Thyroid gland (tissue), 4 donors: ENCODE measurements at regions not wholly inside any gene's neighbourhood (a gene's known extent, or its start where the extent isn't known, plus 50 kb on each side); places are given as distances from the start of the nearest gene placed in this dataset.

Experiments used
- DNase-seq, 2 donors: peaks; one replicate each; pipeline ENCODE4 v3.0.0-alpha.2; 2019
- H3K27ac ChIP-seq, 3 donors: fragments of 200-600 bp; sonication (generic); 1 replicate in 2 of 3; 2 replicates in 1 of 3; pipeline ENCODE4 v1.5.1; 2016 to 2019; ENCODE audit warnings: mild to moderate bottlenecking in 1 of 3, moderate library complexity in 1 of 3
- H3K27me3 ChIP-seq: fragments of 200-600 bp; sonication (generic); one replicate; pipeline ENCODE4 v1.5.1; 2019
- H3K36me3 ChIP-seq, 2 donors: fragments of 200-600 bp; sonication (generic); one replicate each; pipeline ENCODE4 v1.5.1; 2016 to 2019
- H3K4me1 ChIP-seq, 2 donors: fragments of 200-600 bp; sonication (generic); one replicate each; pipeline ENCODE4 v1.5.1; 2017 to 2019
- H3K4me3 ChIP-seq, 3 donors: fragments of 200-600 bp; sonication (generic); replicated peaks in 1 of 3; 1 replicate in 2 of 3; 2 replicates in 1 of 3; pipeline ENCODE4 v1.5.1; 2016; ENCODE audit warnings: mild to moderate bottlenecking in 1 of 3
- H3K9me3 ChIP-seq: fragments of 200-600 bp; sonication (generic); one replicate; pipeline ENCODE4 v1.5.1; 2017
- POLR2A ChIP-seq, 2 donors: fragments of 450-650 bp; IDR thresholded peaks; one replicate each; pipeline ENCODE4 v1.6.1; 2017; ENCODE audit warnings: antibody characterized with exemption in 2 of 2, mild to moderate bottlenecking in 2 of 2, moderate library complexity in 1 of 2
- WGBS, 2 donors: methylation state at CpG; one replicate each; pipeline ENCODE4 v1.1.5; 2017; 5-methylcytosine and 5-hydroxymethylcytosine counted together
- intact Hi-C: fragments of 100-400 bp; cut with DNase I; formaldehyde crosslinking; loops from one replicate; pipeline ENCODE4 v1.15.1; 2023
- TF ChIP-seq, protein P1 (sequence below), 6 experiments: fragments of 200-600 bp in 3 of 6; fragments of 450-650 bp in 3 of 6; sonication (generic) in 3 of 6; IDR thresholded peaks; one replicate each; pipeline ENCODE4 v1.5.1; 2016 to 2019; ENCODE audit warnings: antibody characterized with exemption in 6 of 6, mild to moderate bottlenecking in 2 of 6, inconsistent platforms in 1 of 6, moderate library complexity in 1 of 6

DNA sequence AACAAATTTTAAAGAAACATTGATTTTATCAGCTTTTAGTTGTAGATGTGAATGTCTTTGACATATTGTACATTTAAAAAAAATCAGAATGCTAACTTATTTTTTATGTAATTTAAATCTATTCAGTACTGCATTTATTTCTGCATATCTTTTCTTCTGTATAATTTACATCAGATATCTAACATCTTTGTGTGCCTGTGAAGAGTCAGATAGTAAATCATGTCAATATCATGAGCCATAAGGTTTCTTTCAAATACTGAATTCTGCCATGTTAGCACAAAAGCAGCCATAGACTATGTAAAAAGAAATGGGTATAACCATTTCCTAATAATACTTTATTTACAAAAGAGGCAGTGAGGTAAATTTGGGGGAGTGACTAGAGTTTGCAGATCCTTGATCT, 1829.2 kb downstream of the NCAM2 start:
- Histone ChIP-seq H3K4me1 (no peaks in the 10 kb centered on the region), H3K36me3 (no peaks in the 10 kb centered on the region), H3K27ac (no peak overlapping the region), H3K27me3 (no peaks in the 10 kb centered on the region), H3K4me3 (no peak overlapping the region), H3K9me3 (no peaks in the 10 kb centered on the region)
- intact Hi-C loops = no loop called here
- no peak for DNase-seq
- no peak for TF ChIP-seq POLR2A (IDR thresholded peaks at IDR 0.05)
- TF ChIP-seq, protein P1, sequence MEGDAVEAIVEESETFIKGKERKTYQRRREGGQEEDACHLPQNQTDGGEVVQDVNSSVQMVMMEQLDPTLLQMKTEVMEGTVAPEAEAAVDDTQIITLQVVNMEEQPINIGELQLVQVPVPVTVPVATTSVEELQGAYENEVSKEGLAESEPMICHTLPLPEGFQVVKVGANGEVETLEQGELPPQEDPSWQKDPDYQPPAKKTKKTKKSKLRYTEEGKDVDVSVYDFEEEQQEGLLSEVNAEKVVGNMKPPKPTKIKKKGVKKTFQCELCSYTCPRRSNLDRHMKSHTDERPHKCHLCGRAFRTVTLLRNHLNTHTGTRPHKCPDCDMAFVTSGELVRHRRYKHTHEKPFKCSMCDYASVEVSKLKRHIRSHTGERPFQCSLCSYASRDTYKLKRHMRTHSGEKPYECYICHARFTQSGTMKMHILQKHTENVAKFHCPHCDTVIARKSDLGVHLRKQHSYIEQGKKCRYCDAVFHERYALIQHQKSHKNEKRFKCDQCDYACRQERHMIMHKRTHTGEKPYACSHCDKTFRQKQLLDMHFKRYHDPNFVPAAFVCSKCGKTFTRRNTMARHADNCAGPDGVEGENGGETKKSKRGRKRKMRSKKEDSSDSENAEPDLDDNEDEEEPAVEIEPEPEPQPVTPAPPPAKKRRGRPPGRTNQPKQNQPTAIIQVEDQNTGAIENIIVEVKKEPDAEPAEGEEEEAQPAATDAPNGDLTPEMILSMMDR (IDR thresholded peaks at IDR 0.05) = no peak

DNA sequence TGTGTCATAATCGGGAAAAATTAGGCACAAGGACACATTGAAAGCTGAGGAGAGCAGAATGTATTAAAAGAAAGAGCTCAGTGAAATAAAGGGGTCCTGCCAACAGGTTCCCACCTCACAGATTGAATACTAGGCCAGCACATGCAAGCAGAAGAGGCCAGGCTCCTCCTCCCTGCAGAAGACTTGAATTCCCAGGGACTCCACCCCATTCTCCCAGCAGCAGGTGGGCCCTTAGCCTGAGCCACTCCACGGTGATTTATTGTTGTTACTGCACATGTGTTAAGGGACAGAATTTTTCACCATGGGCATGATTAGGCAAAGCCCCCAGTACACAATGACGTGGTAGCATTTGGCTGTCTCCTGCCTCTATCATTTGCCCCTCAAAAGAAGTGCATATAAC, 1844.7 kb downstream of the NCAM2 start:
- Histone ChIP-seq H3K36me3 (no peaks in the 10 kb centered on the region), H3K4me1 (no peaks in the 10 kb centered on the region), H3K4me3 (no peak overlapping the region), H3K9me3 (no peaks in the 10 kb centered on the region), H3K27me3 (no peaks in the 10 kb centered on the region), H3K27ac (no peak overlapping the region)
- TF ChIP-seq, protein P1 (IDR thresholded peaks at IDR 0.05) = no peak
- no peak for TF ChIP-seq POLR2A (IDR thresholded peaks at IDR 0.05)
- DNase-seq = no peak
- intact Hi-C loops = no loop called here
- 65 to 69% methylated on average over 3 of the region's 3 CpGs for WGBS, 2 donors

DNA sequence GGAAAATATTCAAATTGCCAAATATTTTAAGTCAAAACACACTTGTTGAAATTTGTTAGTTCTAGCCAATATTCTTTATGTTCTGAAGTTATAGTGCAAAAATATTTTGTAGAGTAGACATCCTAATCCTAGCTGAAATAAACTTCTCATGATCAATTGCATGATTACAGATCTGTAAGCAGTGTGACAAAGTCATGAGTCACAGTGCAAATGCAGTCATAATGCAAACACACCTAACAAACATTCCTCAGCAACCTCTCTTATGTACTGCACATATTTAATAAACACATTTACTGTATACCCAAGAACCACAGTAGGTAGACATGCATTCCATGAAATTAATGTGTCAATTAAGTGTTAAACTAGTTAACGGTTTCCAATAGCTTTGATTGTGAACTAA, 1857.4 kb downstream of the NCAM2 start:
- intact Hi-C loops = no loop called here
- H3K4me1 ChIP-seq = no peaks in the 10 kb centered on the region
- H3K4me3 ChIP-seq = no peak overlapping the region
- TF ChIP-seq POLR2A (IDR thresholded peaks at IDR 0.05) = no peak
- TF ChIP-seq, protein P1 (IDR thresholded peaks at IDR 0.05) = no peak
- no peaks in the 10 kb centered on the region for H3K9me3 ChIP-seq
- H3K27me3 ChIP-seq = no peaks in the 10 kb centered on the region
- H3K27ac ChIP-seq = no peak overlapping the region
- WGBS, 2 donors = 85 to 90% methylated on average over 1 of the region's 1 CpG
- H3K36me3 ChIP-seq = no peaks in the 10 kb centered on the region
- no peak for DNase-seq

DNA sequence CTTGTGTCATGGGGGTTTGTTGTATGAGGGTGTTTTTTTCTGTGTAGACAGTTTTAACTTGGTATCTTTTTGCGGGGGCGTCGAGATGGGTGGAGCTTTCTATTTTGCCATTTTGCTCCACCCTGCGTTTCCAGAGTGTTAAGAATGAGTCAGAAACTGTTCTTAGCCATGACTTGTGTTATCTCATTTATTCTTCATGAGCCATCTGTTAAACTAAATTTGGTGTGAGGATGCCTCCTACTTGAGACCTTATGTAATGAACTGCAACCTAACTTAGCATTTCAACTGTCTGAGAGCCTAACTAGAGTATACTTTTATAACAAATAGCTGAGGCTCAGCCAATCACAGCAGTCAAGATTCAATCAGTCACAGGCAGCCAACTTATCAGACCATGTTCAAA, 1873.5 kb downstream of the NCAM2 start:
- no peak for DNase-seq
- no peaks in the 10 kb centered on the region for H3K9me3 ChIP-seq
- TF ChIP-seq, protein P1 (IDR thresholded peaks at IDR 0.05) = no peak
- TF ChIP-seq POLR2A (IDR thresholded peaks at IDR 0.05) = no peak
- WGBS, 2 donors = 89 to 92% methylated on average over 4 of the region's 4 CpGs
- no peaks in the 10 kb centered on the region for H3K36me3 ChIP-seq
- intact Hi-C loops = no loop called here
- H3K4me3 ChIP-seq = no peak overlapping the region
- H3K27me3 ChIP-seq = no peaks in the 10 kb centered on the region
- no peaks in the 10 kb centered on the region for H3K4me1 ChIP-seq
- H3K27ac ChIP-seq = no peak overlapping the region

DNA sequence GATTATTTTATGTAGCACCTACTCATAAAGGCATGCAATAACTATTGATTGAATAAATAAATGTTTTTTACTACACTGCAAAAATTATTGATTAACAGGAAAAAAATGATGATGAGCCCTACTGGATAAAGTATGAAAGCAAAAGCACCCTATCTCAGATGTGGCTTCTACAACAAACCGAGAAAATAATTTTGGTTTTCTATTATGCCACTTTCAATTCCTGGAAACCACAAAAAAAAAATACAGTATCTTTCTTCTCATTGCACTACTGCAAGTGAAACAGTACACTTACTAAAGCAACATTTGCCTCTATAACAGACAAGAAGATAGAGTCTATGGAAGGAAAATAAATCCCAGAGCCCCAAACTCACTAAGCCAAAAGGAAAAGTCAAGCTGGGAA, 1882.4 kb downstream of the NCAM2 start:
- Histone ChIP-seq H3K36me3 (no peaks in the 10 kb centered on the region), H3K9me3 (no peaks in the 10 kb centered on the region), H3K4me1 (no peaks in the 10 kb centered on the region), H3K4me3 (no peak overlapping the region), H3K27me3 (no peaks in the 10 kb centered on the region), H3K27ac (no peak overlapping the region)
- no peak for DNase-seq
- WGBS, 2 donors = 78 to 85% methylated on average over 1 of the region's 1 CpG
- intact Hi-C loops = no loop called here
- TF ChIP-seq, protein P1 (IDR thresholded peaks at IDR 0.05) = no peak
- TF ChIP-seq POLR2A (IDR thresholded peaks at IDR 0.05) = no peak
